ENCODE measurements at regions not wholly inside any gene's neighbourhood (a gene's known extent, or its start where the extent isn't known, plus 50 kb on each side); places are given as distances from the start of the nearest gene placed in this dataset.

DNA sequence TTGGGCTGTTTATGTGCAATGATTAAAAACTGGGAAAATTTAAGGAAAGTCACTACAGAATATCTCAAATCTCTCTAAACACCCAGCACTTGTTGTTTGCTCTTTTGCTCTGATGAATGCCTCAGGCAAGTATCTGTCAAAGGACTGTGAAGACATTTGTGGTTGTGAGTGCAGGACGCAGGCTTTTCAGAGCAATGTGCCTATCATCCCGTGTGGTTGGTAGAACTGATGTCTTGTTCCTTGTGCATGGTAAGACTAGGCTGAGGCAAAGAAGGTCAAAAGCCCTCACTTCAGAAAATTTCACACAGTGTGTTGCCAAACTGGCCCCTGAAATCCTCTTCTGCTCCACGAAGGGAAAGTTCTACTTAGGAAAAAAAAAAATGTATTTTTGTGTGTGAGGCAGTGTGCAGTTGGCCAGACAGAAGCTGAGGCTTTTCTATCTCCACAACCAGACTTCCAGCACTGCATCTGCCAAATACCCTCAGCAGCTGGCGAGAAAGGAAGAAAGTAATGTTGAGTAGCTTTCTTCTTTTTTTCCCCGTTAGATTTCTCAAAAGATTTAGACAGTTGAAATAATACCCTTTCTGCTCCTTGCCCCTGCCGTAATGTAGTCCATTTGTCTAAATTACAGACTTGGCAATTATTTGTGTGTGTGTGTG lies 1103.1 kb downstream of the VRK1 start:
- TF ChIP-seq, protein P1, sequence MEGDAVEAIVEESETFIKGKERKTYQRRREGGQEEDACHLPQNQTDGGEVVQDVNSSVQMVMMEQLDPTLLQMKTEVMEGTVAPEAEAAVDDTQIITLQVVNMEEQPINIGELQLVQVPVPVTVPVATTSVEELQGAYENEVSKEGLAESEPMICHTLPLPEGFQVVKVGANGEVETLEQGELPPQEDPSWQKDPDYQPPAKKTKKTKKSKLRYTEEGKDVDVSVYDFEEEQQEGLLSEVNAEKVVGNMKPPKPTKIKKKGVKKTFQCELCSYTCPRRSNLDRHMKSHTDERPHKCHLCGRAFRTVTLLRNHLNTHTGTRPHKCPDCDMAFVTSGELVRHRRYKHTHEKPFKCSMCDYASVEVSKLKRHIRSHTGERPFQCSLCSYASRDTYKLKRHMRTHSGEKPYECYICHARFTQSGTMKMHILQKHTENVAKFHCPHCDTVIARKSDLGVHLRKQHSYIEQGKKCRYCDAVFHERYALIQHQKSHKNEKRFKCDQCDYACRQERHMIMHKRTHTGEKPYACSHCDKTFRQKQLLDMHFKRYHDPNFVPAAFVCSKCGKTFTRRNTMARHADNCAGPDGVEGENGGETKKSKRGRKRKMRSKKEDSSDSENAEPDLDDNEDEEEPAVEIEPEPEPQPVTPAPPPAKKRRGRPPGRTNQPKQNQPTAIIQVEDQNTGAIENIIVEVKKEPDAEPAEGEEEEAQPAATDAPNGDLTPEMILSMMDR (IDR thresholded peaks at IDR 0.05): no peak
- no peak for TF ChIP-seq POLR2A (IDR thresholded peaks at IDR 0.05)
